Kidney tubule cell (primary cell): ENCODE measurements at regions not wholly inside any gene's neighbourhood (a gene's known extent, or its start where the extent isn't known, plus 50 kb on each side); places are given as distances from the start of the nearest gene placed in this dataset.
"Not testable (repeated sequence)": the region's sequence is repeated elsewhere in the genome, so short reads cannot be mapped to it uniquely, and the experiment has no call there.

Experiments
- DNase-seq: peaks from one replicate; pipeline ENCODE4 v3.0.0-alpha.2; 2018; ENCODE audit warnings: low spot score

- no peak for DNase-seq
Observed at GRCh38 chr13:91219201-91219600, 128.3 kb upstream of the MIR17HG start.

DNA sequence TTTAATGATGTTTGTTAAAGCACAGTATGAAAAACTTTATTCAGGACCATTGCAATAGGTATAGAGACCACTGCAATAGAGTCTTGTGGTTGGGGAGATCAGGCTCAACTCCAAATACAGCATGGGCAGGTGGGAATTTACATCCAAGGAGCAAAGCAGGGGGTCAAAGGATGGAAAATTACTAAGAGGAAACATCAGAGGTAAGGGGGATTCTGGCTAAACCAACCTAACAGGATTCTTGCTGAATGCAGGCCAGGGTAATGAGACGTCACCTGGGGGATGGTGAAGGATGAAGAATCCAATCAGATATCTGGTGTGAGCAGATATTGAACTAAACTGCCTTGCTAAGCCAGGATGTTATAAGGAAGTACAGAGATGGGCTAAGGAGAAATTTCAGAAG, 126.6 kb upstream of the MIR17HG start:
- no peak for DNase-seq

DNA sequence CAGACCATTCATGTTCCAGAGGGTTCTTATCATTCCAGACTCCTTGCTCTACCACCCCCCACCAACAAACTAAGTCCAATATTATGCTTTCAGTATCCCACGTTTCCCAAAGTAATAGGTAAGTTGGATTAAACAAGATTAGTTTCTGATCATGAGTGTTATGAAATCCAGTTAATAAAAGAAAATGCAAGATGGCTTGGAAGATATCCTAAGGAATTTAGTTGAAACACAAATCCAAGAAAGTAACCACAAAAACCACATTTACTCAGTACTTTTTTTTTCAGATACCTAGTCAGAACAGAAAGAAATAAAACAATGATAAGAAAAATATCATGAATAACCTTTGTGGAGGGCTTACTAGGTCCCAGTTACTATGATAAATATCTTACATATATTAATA, 119.4 kb upstream of the MIR17HG start:
- DNase-seq, result no peak

DNA sequence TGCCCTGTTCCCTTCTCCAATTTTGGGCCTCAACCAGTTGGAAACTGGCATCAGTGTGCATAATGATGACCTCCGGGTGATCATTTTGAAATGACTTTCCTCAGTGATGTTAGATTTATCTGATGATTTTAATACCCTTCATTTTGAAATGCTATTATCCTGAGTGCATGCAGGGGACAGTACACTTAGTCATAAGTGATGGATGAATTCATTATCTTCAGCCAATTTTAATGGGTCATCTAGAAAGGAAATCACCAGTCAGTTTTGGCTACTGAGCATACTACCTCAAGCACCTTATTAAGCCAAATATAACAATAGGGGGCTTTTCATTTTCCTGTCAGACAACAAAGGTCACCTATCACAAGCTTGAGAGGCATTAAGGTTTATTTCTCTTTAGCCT, 118.5 kb upstream of the MIR17HG start:
- DNase-seq, result no peak

GRCh38 chr13:91232716-91233115, 114.8 kb upstream of the MIR17HG start:
- DNase-seq, result peak; percentile 22

DNA sequence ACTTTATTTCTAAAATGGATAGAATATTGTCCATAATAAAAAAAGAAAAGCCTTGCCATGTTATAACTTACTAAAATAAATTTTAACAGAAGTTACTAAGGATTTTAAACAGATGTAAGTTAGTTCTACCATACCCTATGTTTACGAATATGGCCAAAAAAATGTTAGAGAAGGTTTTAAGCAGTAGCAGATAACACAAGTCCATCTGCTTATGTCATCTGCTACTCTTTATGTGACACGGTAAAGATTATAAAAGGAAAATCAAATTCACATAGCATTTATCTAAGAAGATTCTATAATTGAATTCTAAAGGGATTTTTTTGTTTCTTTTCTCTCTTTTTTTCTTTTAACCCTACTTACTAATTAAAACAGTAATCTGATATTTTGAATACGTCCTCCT, 114.2 kb upstream of the MIR17HG start:
- DNase-seq, result no peak

DNA sequence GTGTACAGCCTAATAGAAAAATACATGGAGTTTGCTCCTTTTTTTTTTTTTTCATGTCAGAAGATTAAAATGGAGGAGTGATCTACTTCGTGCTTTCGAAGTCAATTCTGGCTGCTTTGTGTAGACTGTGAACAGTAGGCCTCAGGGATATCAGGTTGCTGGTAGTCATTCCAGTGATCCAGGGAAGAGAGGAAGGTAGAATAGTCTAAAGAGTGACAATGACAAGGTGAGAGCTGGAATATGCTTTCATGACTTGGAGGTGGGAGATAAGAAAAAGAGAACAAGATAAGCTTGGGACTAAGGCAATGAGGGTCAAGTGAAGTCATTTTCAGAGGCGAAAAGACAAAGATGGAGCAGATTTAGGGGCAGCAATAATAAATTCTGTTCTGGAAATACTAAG, 111.3 kb upstream of the MIR17HG start:
- no peak for DNase-seq

- no peak for DNase-seq
Observed at GRCh38 chr13:91236921-91237320, 110.6 kb upstream of the MIR17HG start.

- DNase-seq, result no peak
Observed at GRCh38 chr13:91238036-91238435, 109.5 kb upstream of the MIR17HG start.

DNA sequence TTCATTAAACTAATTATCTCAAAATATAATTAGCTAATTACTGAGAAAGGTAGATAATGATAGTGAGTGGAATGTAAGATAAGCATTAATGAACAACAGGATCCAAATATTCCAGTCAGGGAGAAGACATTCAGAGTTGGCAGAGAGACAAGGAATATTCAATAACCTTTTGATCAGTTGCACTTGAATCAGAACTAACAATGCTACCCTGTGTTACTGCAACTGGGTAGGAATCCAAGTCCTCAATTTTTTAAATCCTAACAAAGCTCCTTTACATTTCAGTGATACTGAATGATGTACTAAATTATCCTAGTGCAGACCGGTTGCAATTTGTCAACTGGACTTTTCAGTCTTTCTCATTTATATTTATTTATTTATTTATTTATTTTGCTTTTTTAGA, 107.1 kb upstream of the MIR17HG start:
- no peak for DNase-seq

DNA sequence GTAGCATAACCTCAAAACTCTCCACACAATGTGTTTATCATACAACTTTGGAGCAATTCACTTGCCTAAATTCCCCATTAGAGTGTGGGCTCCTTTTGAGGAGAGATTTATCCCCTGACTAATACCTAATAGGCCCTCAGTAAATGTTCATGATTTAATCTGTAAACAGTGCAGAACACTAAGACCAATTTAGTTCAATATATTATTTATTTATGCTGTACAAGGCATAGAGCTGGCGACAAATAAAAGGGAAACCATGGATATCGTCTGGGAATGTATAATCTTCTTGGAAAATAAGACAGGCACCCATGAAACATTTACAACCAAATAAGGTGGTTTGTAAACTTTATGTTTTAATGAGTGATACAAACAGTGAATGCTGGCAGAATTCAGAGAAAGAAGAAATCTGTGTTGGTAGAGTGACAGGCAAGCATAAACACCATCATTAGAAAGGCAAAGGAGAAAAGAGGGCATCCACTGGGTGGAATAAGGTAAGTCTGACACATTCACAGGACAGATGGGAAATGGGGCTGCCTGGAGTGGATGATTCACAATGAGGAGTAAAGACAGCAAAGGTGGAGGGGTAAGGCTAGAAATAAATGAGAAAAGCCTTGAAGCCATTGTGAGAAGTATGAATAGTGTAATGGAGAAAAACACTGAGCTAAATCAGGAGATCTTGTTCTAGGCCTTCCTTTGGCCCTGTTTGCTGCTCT, 106.1 kb upstream of the MIR17HG start:
- no peak for DNase-seq

GRCh38 chr13:91242652-91243051, 104.8 kb upstream of the MIR17HG start:
- no peak for DNase-seq

DNA sequence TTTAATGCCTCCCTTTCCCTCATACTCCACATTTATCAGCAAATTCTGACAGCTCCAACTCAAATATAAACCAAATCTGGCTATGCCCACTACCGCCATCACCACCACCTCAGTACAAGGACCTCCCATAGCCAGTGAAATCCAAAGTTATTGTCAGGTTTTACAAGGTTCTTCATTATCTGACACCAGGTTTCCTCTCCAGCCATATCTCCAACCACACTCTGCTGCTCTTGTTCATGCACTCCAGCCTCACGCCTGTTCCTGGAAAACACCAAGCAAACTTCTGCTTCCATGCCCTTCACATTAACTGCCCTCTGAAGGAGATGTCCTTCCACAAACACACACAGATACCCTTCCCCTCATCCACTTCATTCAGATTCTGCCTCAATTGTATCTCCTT, 102.2 kb upstream of the MIR17HG start:
- no peak for DNase-seq

DNA sequence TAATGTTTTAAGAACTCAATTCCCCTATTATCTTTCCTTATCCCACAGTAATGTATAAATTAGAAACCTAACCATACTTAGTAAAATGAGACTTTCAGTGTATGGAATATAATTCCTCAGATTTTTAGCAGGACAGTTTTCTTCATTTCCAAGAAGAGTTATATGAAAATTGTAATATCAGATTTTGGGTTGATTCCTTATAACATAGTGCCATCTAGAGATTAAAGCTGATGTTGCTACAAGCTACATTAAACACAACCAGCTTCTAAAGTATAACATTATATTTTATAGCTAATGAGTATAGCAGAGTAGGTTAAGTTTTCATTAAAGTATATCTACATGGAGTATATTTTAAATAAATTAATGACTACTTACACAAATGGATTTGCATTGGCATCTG, 99.7 kb upstream of the MIR17HG start:
- peak; percentile 6 for DNase-seq

DNA sequence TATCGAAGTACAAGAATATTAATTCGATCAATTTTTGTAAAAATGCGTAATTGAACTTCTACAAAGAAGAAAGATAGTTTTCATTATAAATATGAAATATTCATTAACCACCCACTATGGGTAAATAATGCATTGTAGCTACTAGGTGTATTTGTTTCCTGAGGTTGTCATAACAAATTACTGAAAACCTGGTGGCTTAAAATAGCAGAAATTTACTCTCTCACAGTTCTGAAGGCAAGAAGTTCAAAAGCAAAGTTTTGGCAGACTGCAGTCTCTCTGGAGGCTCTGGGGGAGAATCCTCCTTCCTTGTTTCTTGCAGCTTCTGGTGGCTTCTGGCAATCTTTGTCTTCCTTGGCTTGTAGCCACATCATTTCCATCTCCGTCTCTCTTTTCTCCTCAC, 99.2 kb upstream of the MIR17HG start:
- DNase-seq, result no peak

- DNase-seq, result no peak
Observed at GRCh38 chr13:91249370-91249769, 98.1 kb upstream of the MIR17HG start.

- DNase-seq, result no peak
Observed at GRCh38 chr13:91249861-91250260, 97.6 kb upstream of the MIR17HG start.

DNA sequence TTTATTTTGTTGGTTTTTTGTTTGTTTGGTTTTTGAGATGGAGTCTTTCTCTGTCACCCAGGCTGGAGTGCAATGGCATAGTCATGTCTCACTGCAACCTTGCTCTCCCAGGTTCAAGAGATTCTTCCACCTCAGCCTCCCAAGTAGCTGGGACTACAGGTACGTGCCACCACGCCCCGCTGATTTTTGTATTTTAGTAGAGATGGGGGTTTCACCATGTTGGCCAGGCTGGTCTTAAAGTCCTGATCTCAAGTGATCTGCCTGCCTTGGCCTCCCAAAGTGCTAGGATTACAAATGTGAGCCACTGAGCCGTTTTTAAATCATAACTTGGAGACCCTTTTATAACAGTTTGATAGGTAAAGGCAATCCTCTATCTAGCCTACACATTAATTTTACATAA, 95.9 kb upstream of the MIR17HG start:
- not testable (repeated sequence) for DNase-seq

GRCh38 chr13:91264484-91264883, 83.0 kb upstream of the MIR17HG start:
- DNase-seq, result no peak

DNA sequence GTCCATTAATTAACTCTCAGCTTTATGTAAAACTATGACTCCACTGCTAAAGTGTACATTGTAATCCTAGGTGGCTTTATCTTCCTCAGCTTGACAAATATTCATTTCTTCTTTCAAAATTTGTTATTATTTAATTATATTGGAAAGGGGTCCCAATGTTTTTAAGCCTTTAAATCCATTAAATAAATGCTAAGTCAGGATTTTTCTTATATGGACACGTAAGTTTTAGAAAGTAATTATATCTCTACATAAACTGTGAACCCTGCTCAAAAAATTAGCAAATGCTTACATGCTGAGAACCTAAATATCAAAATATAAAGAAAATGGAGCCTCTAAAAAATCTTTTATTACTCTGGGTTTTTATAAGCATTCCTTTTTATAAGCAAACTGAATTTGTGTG, 78.2 kb upstream of the MIR17HG start:
- DNase-seq, result no peak

DNA sequence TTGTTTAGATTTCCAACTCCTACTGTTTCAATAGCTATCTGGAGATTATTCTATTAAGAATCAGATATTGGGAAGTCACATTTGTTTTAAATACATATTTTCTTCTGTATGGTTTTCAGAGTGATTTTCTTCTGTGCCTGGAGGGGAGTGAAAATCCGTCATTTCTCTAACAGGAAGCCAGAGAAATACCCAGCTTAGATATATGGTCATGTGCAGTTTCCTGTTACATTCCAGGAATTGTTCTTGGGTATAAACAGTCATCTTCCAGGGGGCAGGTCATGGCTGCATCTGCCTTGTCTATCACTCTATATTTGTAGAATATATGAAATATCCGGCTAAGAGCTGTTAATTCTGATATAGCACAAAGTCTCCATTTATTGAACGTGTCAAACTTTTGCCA, 77.5 kb upstream of the MIR17HG start:
- DNase-seq, result peak; percentile 32

- no peak for DNase-seq
Observed at GRCh38 chr13:91272235-91272777, 75.2 kb upstream of the MIR17HG start.

DNA sequence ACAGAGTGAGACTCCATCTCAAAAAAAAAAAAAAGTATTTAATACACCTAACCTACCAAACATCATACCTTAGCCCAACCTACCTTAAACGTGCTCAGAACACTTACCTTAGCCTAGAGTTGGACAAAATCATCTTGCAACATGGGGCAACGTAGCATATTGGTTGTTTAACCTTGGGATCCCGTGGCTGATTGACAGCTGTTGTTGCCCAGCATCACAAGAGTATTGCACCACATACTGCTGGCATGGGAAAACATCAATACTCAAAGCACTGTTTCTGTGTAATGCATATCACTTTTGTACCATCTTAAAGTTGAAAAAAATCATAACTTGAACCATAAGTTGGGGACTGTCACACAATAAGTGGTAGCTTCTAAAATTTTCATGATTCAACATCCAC, 73.8 kb upstream of the MIR17HG start:
- DNase-seq, result no peak

- DNase-seq, result no peak
Observed at GRCh38 chr13:91277013-91277676, 70.3 kb upstream of the MIR17HG start.
